ENCODE measurements at regions not wholly inside any gene's neighbourhood (a gene's known extent, or its start where the extent isn't known, plus 50 kb on each side); places are given as distances from the start of the nearest gene placed in this dataset.

- H3K4me1 Mint-ChIP-seq (ENCODE audit: low read depth): peaks cover 12% of the 10 kb centered on the region
- no peak for DNase-seq
- CTCF ChIA-PET: interaction anchor here (0.6 to 2.0 kb wide), 3 partner anchors 10 to 482 kb away, joined by 3 to 10 read pairs (median 3); no protein-coding TSS in a partner anchor
- no peak overlapping the region for H3K4me3 Mint-ChIP-seq
- intact Hi-C loops (cut with micrococcal nuclease): loop anchor here (1.0 to 10.0 kb wide), 4 partner anchors 10 to 862 kb away; partner anchors contain the start of genes GAR1 and SEC24B
- no peaks in the 10 kb centered on the region for H3K36me3 Mint-ChIP-seq
- H3K9me3 Mint-ChIP-seq: no peaks in the 10 kb centered on the region
- H3K27me3 Mint-ChIP-seq: peaks cover 38% of the 10 kb centered on the region
- H3K27ac Mint-ChIP-seq: no peak overlapping the region
- POLR2A ChIA-PET: interaction anchor here (1.3 kb wide), 1 partner anchor 10 kb away, joined by 6 read pairs; no protein-coding TSS in a partner anchor
Measured at GRCh38 chr4:110296892-110297291, 98.5 kb upstream of the ELOVL6 start.

GRCh38 chr4:110294165-110294564 lies 95.8 kb upstream of the ELOVL6 start:
- CTCF ChIA-PET: no interaction called here
- peaks cover 12% of the 10 kb centered on the region for H3K4me1 Mint-ChIP-seq (ENCODE audit: low read depth)
- POLR2A ChIA-PET: no interaction called here
- peaks cover 43% of the 10 kb centered on the region for H3K27me3 Mint-ChIP-seq
- H3K9me3 Mint-ChIP-seq: no peaks in the 10 kb centered on the region
- H3K4me3 Mint-ChIP-seq: no peak overlapping the region
- no peak overlapping the region for H3K27ac Mint-ChIP-seq
- intact Hi-C loops (cut with micrococcal nuclease): loop anchor here (10.0 kb wide), 1 partner anchor 859 kb away; the partner anchor contains the start of gene SEC24B
- DNase-seq: no peak
- H3K36me3 Mint-ChIP-seq: no peaks in the 10 kb centered on the region

- H3K36me3 Mint-ChIP-seq: no peaks in the 10 kb centered on the region
- H3K27me3 Mint-ChIP-seq: peaks cover 44% of the 10 kb centered on the region
- POLR2A ChIA-PET: no interaction called here
- no peaks in the 10 kb centered on the region for H3K9me3 Mint-ChIP-seq
- H3K4me3 Mint-ChIP-seq: no peak overlapping the region
- DNase-seq: no peak
- no peak overlapping the region for H3K27ac Mint-ChIP-seq
- H3K4me1 Mint-ChIP-seq (ENCODE audit: low read depth): peaks cover 12% of the 10 kb centered on the region
- CTCF ChIA-PET: no interaction called here
- intact Hi-C loops (cut with micrococcal nuclease): loop anchor here (10.0 kb wide), 1 partner anchor 858 kb away; the partner anchor contains the start of gene SEC24B
Measured at GRCh38 chr4:110292994-110293744, 94.8 kb upstream of the ELOVL6 start.

- intact Hi-C loops (cut with micrococcal nuclease): loop anchor here (10.0 kb wide), 1 partner anchor 856 kb away; the partner anchor contains the start of gene SEC24B
- POLR2A ChIA-PET: no interaction called here
- no peaks in the 10 kb centered on the region for H3K9me3 Mint-ChIP-seq
- no peaks in the 10 kb centered on the region for H3K36me3 Mint-ChIP-seq
- CTCF ChIA-PET: interaction anchor here (0.6 to 1.4 kb wide), 2 partner anchors 13 to 245 kb away, joined by 3 to 4 read pairs; no protein-coding TSS in a partner anchor
- no peak for DNase-seq
- no peak overlapping the region for H3K4me3 Mint-ChIP-seq
- H3K27ac Mint-ChIP-seq: no peak overlapping the region
- peaks cover 39% of the 10 kb centered on the region for H3K27me3 Mint-ChIP-seq
- peaks cover 6% of the 10 kb centered on the region for H3K4me1 Mint-ChIP-seq (ENCODE audit: low read depth)
Measured at GRCh38 chr4:110290511-110290910, 92.1 kb upstream of the ELOVL6 start.

- Mint-ChIP-seq H3K4me3 (no peak overlapping the region), H3K9me3 (no peaks in the 10 kb centered on the region), H3K27me3 (peaks cover 35% of the 10 kb centered on the region), H3K36me3 (no peaks in the 10 kb centered on the region), H3K27ac (no peak overlapping the region), H3K4me1 (ENCODE audit: low read depth) (peaks cover 6% of the 10 kb centered on the region)
- POLR2A ChIA-PET: no interaction called here
- intact Hi-C loops (cut with micrococcal nuclease): loop anchor here (5.0 to 10.0 kb wide), 2 partner anchors 92 to 855 kb away; partner anchors contain the start of genes ELOVL6 and SEC24B
- CTCF ChIA-PET: interaction anchor here (0.6 to 1.4 kb wide), 2 partner anchors 12 to 245 kb away, joined by 3 to 4 read pairs; no protein-coding TSS in a partner anchor
- DNase-seq: no peak
Measured at GRCh38 chr4:110289601-110290100, 91.2 kb upstream of the ELOVL6 start.

- DNase-seq: peak; percentile 30
- Mint-ChIP-seq H3K4me3 (no peak overlapping the region), H3K27ac (no peak overlapping the region), H3K27me3 (peaks cover 30% of the 10 kb centered on the region), H3K36me3 (no peaks in the 10 kb centered on the region), H3K4me1 (ENCODE audit: low read depth) (peaks cover 6% of the 10 kb centered on the region), H3K9me3 (no peaks in the 10 kb centered on the region)
- intact Hi-C loops (cut with micrococcal nuclease): loop anchor here (1.0 to 5.0 kb wide), 3 partner anchors 10 to 199 kb away; partner anchors contain the start of gene ELOVL6
- ChIA-PET CTCF (interaction anchor here (0.7 to 1.0 kb wide), 3 partner anchors 11 to 238 kb away, joined by 3 to 10 read pairs (median 3); no protein-coding TSS in a partner anchor), POLR2A (interaction anchor here (1.0 to 1.5 kb wide), 2 partner anchors 10 to 15 kb away, joined by 4 to 6 read pairs; no protein-coding TSS in a partner anchor)
Measured at GRCh38 chr4:110287130-110287529, 88.7 kb upstream of the ELOVL6 start.

- no peaks in the 10 kb centered on the region for H3K4me1 Mint-ChIP-seq (ENCODE audit: low read depth)
- H3K4me3 Mint-ChIP-seq: no peak overlapping the region
- ChIA-PET CTCF (interaction anchor here (0.9 to 1.6 kb wide), 2 partner anchors 12 to 229 kb away, joined by 3 to 4 read pairs; no protein-coding TSS in a partner anchor), POLR2A (no interaction called here)
- DNase-seq: no peak
- intact Hi-C loops (cut with micrococcal nuclease): no loop called here
- no peaks in the 10 kb centered on the region for H3K36me3 Mint-ChIP-seq
- no peaks in the 10 kb centered on the region for H3K9me3 Mint-ChIP-seq
- H3K27ac Mint-ChIP-seq: no peak overlapping the region
- H3K27me3 Mint-ChIP-seq: peaks cover 13% of the 10 kb centered on the region
Measured at GRCh38 chr4:110278127-110278526, 79.7 kb upstream of the ELOVL6 start.

- Mint-ChIP-seq H3K4me3 (no peak overlapping the region), H3K27ac (no peak overlapping the region), H3K27me3 (peaks cover 9% of the 10 kb centered on the region), H3K9me3 (no peaks in the 10 kb centered on the region), H3K4me1 (ENCODE audit: low read depth) (no peaks in the 10 kb centered on the region), H3K36me3 (no peaks in the 10 kb centered on the region)
- CTCF ChIA-PET: interaction anchor here (0.7 kb wide), 1 partner anchor 89 kb away, joined by 5 read pairs; no protein-coding TSS in a partner anchor
- DNase-seq: no peak
- intact Hi-C loops (cut with micrococcal nuclease): no loop called here
- POLR2A ChIA-PET: no interaction called here
Measured at GRCh38 chr4:110275871-110276270, 77.5 kb upstream of the ELOVL6 start.

- Mint-ChIP-seq H3K27me3 (peaks cover 9% of the 10 kb centered on the region), H3K4me3 (no peak overlapping the region), H3K4me1 (ENCODE audit: low read depth) (peaks cover 4% of the 10 kb centered on the region), H3K27ac (no peak overlapping the region), H3K36me3 (no peaks in the 10 kb centered on the region), H3K9me3 (no peaks in the 10 kb centered on the region)
- intact Hi-C loops (cut with micrococcal nuclease): no loop called here
- DNase-seq: no peak
- POLR2A ChIA-PET: interaction anchor here (1.7 kb wide), 1 partner anchor 15 kb away, joined by 4 read pairs; no protein-coding TSS in a partner anchor
- CTCF ChIA-PET: no interaction called here
Measured at GRCh38 chr4:110271986-110272385, 73.6 kb upstream of the ELOVL6 start.

- peaks cover 4% of the 10 kb centered on the region for H3K4me1 Mint-ChIP-seq (ENCODE audit: low read depth)
- intact Hi-C loops (cut with micrococcal nuclease): no loop called here
Measured at GRCh38 chr4:110270492-110271197, 72.2 kb upstream of the ELOVL6 start.

GRCh38 chr4:110268790-110269189 lies 70.4 kb upstream of the ELOVL6 start:
- no peaks in the 10 kb centered on the region for H3K9me3 Mint-ChIP-seq
- ChIA-PET POLR2A (no interaction called here), CTCF (no interaction called here)
- DNase-seq: no peak
- H3K36me3 Mint-ChIP-seq: no peaks in the 10 kb centered on the region
- H3K4me1 Mint-ChIP-seq (ENCODE audit: low read depth): peaks cover 4% of the 10 kb centered on the region
- no peak overlapping the region for H3K4me3 Mint-ChIP-seq
- H3K27ac Mint-ChIP-seq: no peak overlapping the region
- H3K27me3 Mint-ChIP-seq: peaks cover 7% of the 10 kb centered on the region
- intact Hi-C loops (cut with micrococcal nuclease): no loop called here

More at GRCh38 chr4:110270492-110271197, 72.2 kb upstream of the ELOVL6 start:
- ChIA-PET CTCF (interaction anchor here (1.0 to 1.2 kb wide), 2 partner anchors 80 to 248 kb away, joined by 3 read pairs; no protein-coding TSS in a partner anchor), POLR2A (no interaction called here)
- Mint-ChIP-seq H3K4me3 (no peak overlapping the region), H3K27me3 (peaks cover 10% of the 10 kb centered on the region), H3K27ac (no peak overlapping the region), H3K36me3 (no peaks in the 10 kb centered on the region), H3K9me3 (no peaks in the 10 kb centered on the region)
- no peak for DNase-seq

- CTCF ChIA-PET: no interaction called here
- intact Hi-C loops (cut with micrococcal nuclease): no loop called here
- no peak overlapping the region for H3K27ac Mint-ChIP-seq
Measured at GRCh38 chr4:110268352-110268751, 69.9 kb upstream of the ELOVL6 start.

More at GRCh38 chr4:110268352-110268751, 69.9 kb upstream of the ELOVL6 start:
- Mint-ChIP-seq H3K4me3 (no peak overlapping the region), H3K9me3 (no peaks in the 10 kb centered on the region), H3K4me1 (ENCODE audit: low read depth) (peaks cover 4% of the 10 kb centered on the region), H3K27me3 (peaks cover 7% of the 10 kb centered on the region), H3K36me3 (no peaks in the 10 kb centered on the region)
- DNase-seq: peak; percentile 16
- POLR2A ChIA-PET: interaction anchor here (0.6 kb wide), 1 partner anchor 71 kb away, joined by 4 read pairs; no protein-coding TSS in a partner anchor

Data from activated CD4-positive, alpha-beta memory T cell treated with anti-CD3 and anti-CD28 coated beads for 36 hours (primary cell).